Spleen (tissue), 7 donors: ENCODE measurements at regions not wholly inside any gene's neighbourhood (a gene's known extent, or its start where the extent isn't known, plus 50 kb on each side); places are given as distances from the start of the nearest gene placed in this dataset.

Experiments
- CTCF ChIP-seq, 11 experiments: fragments of 200-600 bp in 7 of 11; fragments of 450-650 bp in 4 of 11; sonication (generic) in 4 of 11; IDR thresholded peaks in 8 of 11; conservative IDR thresholded peaks in 3 of 11; 1 replicate in 7 of 11; 2 replicates in 4 of 11; pipeline versions ENCODE4 v1.4.0 to v1.8.0; 2016 to 2021; ENCODE audit warnings: antibody characterized with exemption in 11 of 11, inconsistent platforms in 4 of 11, mild to moderate bottlenecking in 1 of 11
- POLR2AphosphoS5 ChIP-seq, 3 donors: sonication (generic); formaldehyde crosslinking; IDR thresholded peaks; one replicate each; pipeline ENCODE4 v1.5.1; 2017; ENCODE audit warnings: antibody characterized with exemption in 3 of 3
- donor health status: DM: no; HTN: no; CAD: no; lungs with moderate emphysema.
- donor health status: DM: no; HTN: no; CAD: no.
- donor health status: DM: no; HTN: no; CAD: no.

- no peak for TF ChIP-seq POLR2AphosphoS5 (IDR thresholded peaks at IDR 0.05)
- no peak for TF ChIP-seq CTCF (IDR thresholded peaks at IDR 0.05 in 8 of 11, conservative IDR thresholded peaks at IDR 0.05 in 3 of 11)
Observed at GRCh38 chr20:34175879-34176278, 63.8 kb upstream of the EIF2S2 start.
